GM18507 (cell line): ENCODE measurements at regions not wholly inside any gene's neighbourhood (a gene's known extent, or its start where the extent isn't known, plus 50 kb on each side); places are given as distances from the start of the nearest gene placed in this dataset.

ENCODE experiments used
- DNase-seq: peaks from one replicate; pipeline ENCODE4 v3.0.0; 2011; ENCODE audit warnings: low read depth; ENCODE audit not compliant: insufficient read length; ENCODE audit errors: extremely low spot score
- FAIRE-seq: peaks from 2 replicates; lab custom pipeline; 2011; peaks lifted over from hg19 to GRCh38; lab: Jason Lieb, UNC

- no peak for FAIRE-seq
Measured at GRCh38 chr9:115717298-115717697, 436.3 kb upstream of the PAPPA start.

GRCh38 chr9:115717711-115718173, 435.8 kb upstream of the PAPPA start:
- DNase-seq (no peak), FAIRE-seq (no peak)

More at GRCh38 chr9:115717298-115717697, 436.3 kb upstream of the PAPPA start:
- no peak for DNase-seq

- FAIRE-seq (no peak), DNase-seq (no peak)
Measured at GRCh38 chr9:115730396-115730795, 423.2 kb upstream of the PAPPA start.

GRCh38 chr9:115730845-115731244, 422.7 kb upstream of the PAPPA start:
- DNase-seq (no peak), FAIRE-seq (no peak)

GRCh38 chr9:115733318-115734110, 420.1 kb upstream of the PAPPA start:
- FAIRE-seq (no peak), DNase-seq (no peak)

GRCh38 chr9:115739096-115739875, 414.3 kb upstream of the PAPPA start:
- FAIRE-seq (no peak), DNase-seq (no peak)

GRCh38 chr9:115740986-115741385, 412.6 kb upstream of the PAPPA start:
- FAIRE-seq (no peak), DNase-seq (no peak)

- DNase-seq (no peak), FAIRE-seq (no peak)
Measured at GRCh38 chr9:115743709-115744605, 409.6 kb upstream of the PAPPA start.

GRCh38 chr9:115746496-115746895, 407.1 kb upstream of the PAPPA start:
- DNase-seq = no peak
- no peak for FAIRE-seq

- DNase-seq (no peak), FAIRE-seq (no peak)
Measured at GRCh38 chr9:115747731-115748130, 405.9 kb upstream of the PAPPA start.

- DNase-seq (no peak), FAIRE-seq (no peak)
Measured at GRCh38 chr9:115756736-115757135, 396.9 kb upstream of the PAPPA start.

- FAIRE-seq = no peak
- DNase-seq = no peak
Measured at GRCh38 chr9:115757461-115757860, 396.1 kb upstream of the PAPPA start.

- DNase-seq (no peak), FAIRE-seq (no peak)
Measured at GRCh38 chr9:115758441-115758840, 395.1 kb upstream of the PAPPA start.

- no peak for FAIRE-seq
- no peak for DNase-seq
Measured at GRCh38 chr9:115759426-115759825, 394.2 kb upstream of the PAPPA start.

GRCh38 chr9:115764645-115765044, 388.9 kb upstream of the PAPPA start:
- no peak for DNase-seq
- FAIRE-seq = no peak

GRCh38 chr9:115765060-115765459, 388.5 kb upstream of the PAPPA start:
- FAIRE-seq = no peak
- DNase-seq = no peak

- no peak for FAIRE-seq
- DNase-seq = no peak
Measured at GRCh38 chr9:115766370-115766955, 387.1 kb upstream of the PAPPA start.

GRCh38 chr9:115770521-115770920, 383.1 kb upstream of the PAPPA start:
- DNase-seq (no peak), FAIRE-seq (no peak)

- no peak for FAIRE-seq
Measured at GRCh38 chr9:115775659-115776058, 377.9 kb upstream of the PAPPA start.

More at GRCh38 chr9:115775659-115776058, 377.9 kb upstream of the PAPPA start:
- no peak for DNase-seq
